Hematopoietic multipotent progenitor cell (in vitro differentiated cells): ENCODE measurements at regions not wholly inside any gene's neighbourhood (a gene's known extent, or its start where the extent isn't known, plus 50 kb on each side); places are given as distances from the start of the nearest gene placed in this dataset.

Source experiments
- DNase-seq, 3 donors: peaks; one replicate each; pipeline ENCODE4 v3.0.0-alpha.2; 2011 to 2015; ENCODE audit warnings: low read depth in 2 of 3, low spot score in 2 of 3

GRCh38 chr13:75135325-75135825 is 346.6 kb downstream of the TBC1D4 start:
- no peak for DNase-seq

GRCh38 chr13:75132701-75133695 is 349.0 kb downstream of the TBC1D4 start:
- DNase-seq, result no peak

GRCh38 chr13:75129331-75129730 is 352.6 kb downstream of the TBC1D4 start:
- DNase-seq, result no peak

- no peak for DNase-seq
These were observed 357.6 kb downstream of the TBC1D4 start for GRCh38 chr13:75124415-75124814.

GRCh38 chr13:75123428-75123827 is 358.5 kb downstream of the TBC1D4 start:
- no peak for DNase-seq

GRCh38 chr13:75120085-75120484 is 361.9 kb downstream of the TBC1D4 start:
- no peak for DNase-seq

GRCh38 chr13:75115171-75115570 is 366.8 kb downstream of the TBC1D4 start:
- no peak for DNase-seq

GRCh38 chr13:75103976-75104375 is 378.0 kb downstream of the TBC1D4 start:
- no peak for DNase-seq

- no peak for DNase-seq
These were observed 379.8 kb downstream of the TBC1D4 start for GRCh38 chr13:75102001-75102716.

- DNase-seq, result no peak
These were observed 380.6 kb downstream of the TBC1D4 start for GRCh38 chr13:75101348-75101747.

- DNase-seq, result no peak
These were observed 389.8 kb downstream of the TBC1D4 start for GRCh38 chr13:75092143-75092542.

GRCh38 chr13:75091718-75092117 is 390.3 kb downstream of the TBC1D4 start:
- DNase-seq, result no peak

GRCh38 chr13:75090872-75091615 is 390.9 kb downstream of the TBC1D4 start:
- DNase-seq, result no peak

GRCh38 chr13:75088915-75089314 is 393.1 kb downstream of the TBC1D4 start:
- no peak for DNase-seq

- no peak for DNase-seq
These were observed 402.7 kb downstream of the TBC1D4 start for GRCh38 chr13:75079226-75079625.

GRCh38 chr13:75076476-75076875 is 405.5 kb downstream of the TBC1D4 start:
- DNase-seq, result no peak

GRCh38 chr13:75073786-75074185 is 408.2 kb downstream of the TBC1D4 start:
- DNase-seq, result no peak

- DNase-seq, result no peak
These were observed 409.1 kb downstream of the TBC1D4 start for GRCh38 chr13:75072891-75073290.

- DNase-seq, result no peak
These were observed 409.6 kb downstream of the TBC1D4 start for GRCh38 chr13:75072368-75072767.

GRCh38 chr13:75071796-75072195 is 410.2 kb downstream of the TBC1D4 start:
- DNase-seq, result no peak

- DNase-seq, result no peak
These were observed 410.6 kb downstream of the TBC1D4 start for GRCh38 chr13:75071395-75071794.
